ENCODE measurements at regions not wholly inside any gene's neighbourhood (a gene's known extent, or its start where the extent isn't known, plus 50 kb on each side); places are given as distances from the start of the nearest gene placed in this dataset.

DNA sequence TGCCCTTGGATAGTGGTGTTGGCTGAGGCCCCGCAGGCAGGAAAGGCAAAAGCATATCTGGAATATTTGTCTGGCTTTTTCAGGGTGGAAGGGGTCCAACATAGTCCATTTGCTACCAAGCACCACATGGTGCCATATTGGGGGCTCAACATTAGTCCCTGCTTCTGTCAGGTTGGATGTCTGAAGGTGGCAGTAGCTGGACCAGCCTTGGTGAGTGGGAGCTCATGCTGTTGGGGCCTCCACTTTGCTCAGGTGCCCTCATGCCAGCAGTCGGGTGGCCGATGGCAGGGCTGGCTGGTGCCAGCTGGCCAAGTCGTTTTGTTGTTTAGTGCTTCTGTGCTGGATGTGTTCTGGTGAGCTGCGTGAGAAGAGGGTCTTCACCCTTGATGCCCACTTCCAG, 135.3 kb downstream of the PAPOLA start:
- no peak for DNase-seq (ENCODE audit: low read depth in 2 of 3, low spot score in 1 of 3)

GRCh38 chr14:96638041-96638855, 136.1 kb downstream of the PAPOLA start:
- DNase-seq (ENCODE audit: low read depth in 2 of 3, low spot score in 1 of 3): no peak

GRCh38 chr14:96639550-96639949, 137.4 kb downstream of the PAPOLA start:
- DNase-seq (ENCODE audit: low read depth in 2 of 3, low spot score in 1 of 3): no peak

- no peak for DNase-seq (ENCODE audit: low read depth in 2 of 3, low spot score in 1 of 3)
These were observed 146.5 kb downstream of the PAPOLA start for GRCh38 chr14:96648506-96649326.

- no peak for DNase-seq (ENCODE audit: low read depth in 2 of 3, low spot score in 1 of 3)
These were observed 147.1 kb downstream of the PAPOLA start for GRCh38 chr14:96649327-96649601.

GRCh38 chr14:96653597-96653996, 143.6 kb upstream of the VRK1 start:
- no peak for DNase-seq (ENCODE audit: low read depth in 2 of 3, low spot score in 1 of 3)

DNA sequence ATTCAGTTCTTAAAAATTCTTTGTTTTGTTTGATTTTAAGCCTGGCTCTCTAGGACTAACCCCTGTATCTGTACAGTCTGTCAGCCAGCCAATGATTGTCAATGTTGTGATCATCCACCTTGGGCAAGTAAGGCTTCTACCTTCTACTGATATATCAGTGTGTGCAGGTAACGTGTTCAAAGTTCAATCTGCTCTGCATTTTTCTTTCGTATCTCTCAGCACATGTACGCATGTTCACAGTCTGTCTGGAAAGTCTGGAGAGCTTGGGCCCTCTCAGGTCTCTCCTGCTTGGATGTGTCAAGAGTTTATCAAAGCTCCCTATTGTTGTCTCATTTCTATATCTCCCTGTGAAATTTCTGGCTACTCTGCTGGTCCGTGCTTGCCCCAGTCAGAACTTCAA, 138.6 kb upstream of the VRK1 start:
- DNase-seq (ENCODE audit: low read depth in 2 of 3, low spot score in 1 of 3): no peak

DNA sequence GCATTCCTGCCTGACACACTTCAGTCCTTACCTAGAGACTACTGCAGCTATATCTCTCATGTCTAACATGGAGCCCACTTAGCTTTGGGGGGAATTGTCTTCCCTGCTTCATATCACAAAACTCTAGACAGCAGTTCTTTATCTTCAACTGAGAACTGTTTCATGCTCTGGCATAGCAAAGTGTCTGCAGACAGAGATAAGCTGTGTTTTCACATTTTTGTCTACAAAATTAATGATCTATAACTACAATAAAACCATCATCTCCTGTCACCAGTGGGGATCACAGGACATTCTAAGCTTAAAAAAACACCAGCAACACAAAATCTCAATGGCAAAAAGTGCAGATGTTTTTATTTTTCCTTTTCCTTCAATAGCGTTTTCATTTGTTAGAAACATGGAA, 137.1 kb upstream of the VRK1 start:
- no peak for DNase-seq (ENCODE audit: low read depth in 2 of 3, low spot score in 1 of 3)

GRCh38 chr14:96660667-96661066, 136.5 kb upstream of the VRK1 start:
- no peak for DNase-seq (ENCODE audit: low read depth in 2 of 3, low spot score in 1 of 3)

GRCh38 chr14:96661244-96661969, 135.8 kb upstream of the VRK1 start:
- no peak for DNase-seq (ENCODE audit: low read depth in 2 of 3, low spot score in 1 of 3)

GRCh38 chr14:96662116-96662970, 134.8 kb upstream of the VRK1 start:
- DNase-seq (ENCODE audit: low read depth in 2 of 3, low spot score in 1 of 3): no peak

DNA sequence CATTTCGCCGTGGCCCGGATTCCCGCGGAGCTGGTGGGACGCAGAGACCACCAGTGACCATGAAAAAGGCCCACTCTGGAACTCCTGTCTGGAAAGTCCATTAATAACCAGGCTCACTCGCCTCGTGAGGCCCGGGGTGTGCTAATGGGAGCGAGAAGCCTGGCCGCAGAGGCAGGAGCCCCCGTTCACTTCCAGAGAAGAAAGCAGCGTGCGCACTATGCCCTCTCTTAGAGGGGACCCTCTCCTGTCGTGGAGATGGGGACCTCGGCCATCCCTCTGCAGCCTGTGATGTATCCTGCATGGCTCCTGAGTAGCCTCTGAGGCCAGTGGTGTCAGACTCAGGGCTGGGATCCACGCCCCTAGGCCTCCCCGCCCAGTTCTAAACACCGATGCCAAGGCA, 134.1 kb upstream of the VRK1 start:
- no peak for DNase-seq (ENCODE audit: low read depth in 2 of 3, low spot score in 1 of 3)

DNA sequence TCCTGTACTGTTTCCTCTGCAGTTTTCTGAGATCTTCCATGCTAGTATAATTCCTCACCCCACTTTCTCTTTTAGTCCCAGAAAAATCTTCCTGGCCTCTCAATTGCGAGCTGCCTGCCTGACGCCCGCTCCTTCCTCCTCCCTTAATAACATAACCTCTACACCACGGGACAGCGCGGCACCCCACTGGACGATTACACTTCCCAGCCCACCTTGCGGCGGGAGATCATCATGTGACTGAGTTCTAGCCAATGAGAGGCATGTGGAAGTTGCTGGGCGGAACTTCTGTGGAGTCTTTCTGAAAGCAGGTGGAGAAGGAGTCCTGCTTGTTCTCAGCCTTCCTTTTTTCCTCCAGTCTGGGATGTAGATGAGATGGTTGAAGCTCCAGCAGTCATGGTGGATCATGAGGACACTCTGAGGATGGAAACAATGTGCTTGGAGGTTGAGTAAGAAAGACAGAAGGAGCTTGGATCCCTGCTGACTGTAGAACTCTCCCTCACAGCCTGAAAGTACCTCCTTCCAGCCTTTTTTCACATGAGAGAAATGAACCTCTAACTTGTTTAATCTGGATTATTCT, 133.6 kb upstream of the VRK1 start:
- DNase-seq (ENCODE audit: low read depth in 2 of 3, low spot score in 1 of 3): no peak

DNA sequence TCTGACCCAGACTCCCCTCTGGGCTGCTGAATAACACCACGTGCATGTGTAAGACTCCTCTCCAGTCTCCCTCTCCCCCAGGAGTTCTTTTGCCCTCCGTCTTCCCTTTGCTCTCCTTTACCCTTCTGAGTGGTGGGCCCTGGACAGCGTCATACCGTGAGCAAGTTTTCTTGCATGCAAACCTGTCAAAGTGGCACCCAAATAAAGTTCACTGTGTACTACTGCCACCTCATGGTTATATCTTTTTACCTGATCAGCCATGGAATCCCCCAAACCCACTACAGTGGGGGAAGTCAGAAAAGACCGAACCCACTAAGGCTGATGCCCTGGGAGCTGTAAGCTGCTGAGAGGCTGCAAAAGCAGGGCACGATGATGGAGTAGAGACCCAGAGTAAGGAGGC, 131.1 kb upstream of the VRK1 start:
- DNase-seq (ENCODE audit: low read depth in 2 of 3, low spot score in 1 of 3): no peak

GRCh38 chr14:96670391-96670790, 126.8 kb upstream of the VRK1 start:
- no peak for DNase-seq (ENCODE audit: low read depth in 2 of 3, low spot score in 1 of 3)

- no peak for DNase-seq (ENCODE audit: low read depth in 2 of 3, low spot score in 1 of 3)
These were observed 126.0 kb upstream of the VRK1 start for GRCh38 chr14:96671218-96671617.

GRCh38 chr14:96673706-96674105, 123.5 kb upstream of the VRK1 start:
- no peak for DNase-seq (ENCODE audit: low read depth in 2 of 3, low spot score in 1 of 3)

DNA sequence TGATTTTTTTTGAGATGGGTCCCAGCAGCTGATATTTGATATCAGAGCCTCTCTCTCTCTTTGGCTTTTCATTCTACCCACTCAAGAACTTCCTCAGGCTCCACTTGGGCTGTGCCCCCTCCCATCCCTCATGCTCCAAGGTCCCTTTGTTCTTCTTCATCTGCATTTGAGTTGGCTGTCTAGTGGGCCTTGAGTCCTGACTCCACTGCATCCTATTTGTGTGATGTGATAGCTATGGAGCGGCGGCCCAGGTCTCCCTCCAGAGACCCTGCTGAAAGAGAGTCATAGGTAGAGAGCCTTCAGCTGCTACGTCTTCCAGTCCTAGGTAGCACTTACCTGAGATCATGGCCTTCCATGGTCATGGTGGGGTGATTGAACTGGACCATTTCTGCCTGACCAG, 123.1 kb upstream of the VRK1 start:
- DNase-seq (ENCODE audit: low read depth in 2 of 3, low spot score in 1 of 3): no peak

DNA sequence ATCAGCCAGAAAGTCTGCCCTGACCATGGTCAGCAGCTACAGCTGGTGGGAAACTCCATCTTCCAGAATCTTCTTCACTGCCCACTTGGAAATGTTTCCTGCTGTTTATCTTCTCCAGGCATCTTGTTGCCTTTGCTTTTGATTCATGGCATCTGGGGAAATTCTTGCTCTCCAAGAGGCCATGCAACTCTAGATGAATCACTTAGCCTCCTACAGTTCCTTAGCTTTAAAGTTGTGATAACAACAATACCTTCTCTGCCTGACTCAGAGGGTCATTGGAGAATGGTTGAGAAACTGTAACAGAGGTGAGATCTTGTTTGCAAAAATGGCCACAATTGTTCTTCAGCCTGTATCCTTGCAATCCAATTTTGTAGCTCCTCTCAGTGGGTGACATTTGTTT, 121.0 kb upstream of the VRK1 start:
- no peak for DNase-seq (ENCODE audit: low read depth in 2 of 3, low spot score in 1 of 3)

GRCh38 chr14:96681829-96682228, 115.4 kb upstream of the VRK1 start:
- DNase-seq (ENCODE audit: low read depth in 2 of 3, low spot score in 1 of 3): no peak

DNA sequence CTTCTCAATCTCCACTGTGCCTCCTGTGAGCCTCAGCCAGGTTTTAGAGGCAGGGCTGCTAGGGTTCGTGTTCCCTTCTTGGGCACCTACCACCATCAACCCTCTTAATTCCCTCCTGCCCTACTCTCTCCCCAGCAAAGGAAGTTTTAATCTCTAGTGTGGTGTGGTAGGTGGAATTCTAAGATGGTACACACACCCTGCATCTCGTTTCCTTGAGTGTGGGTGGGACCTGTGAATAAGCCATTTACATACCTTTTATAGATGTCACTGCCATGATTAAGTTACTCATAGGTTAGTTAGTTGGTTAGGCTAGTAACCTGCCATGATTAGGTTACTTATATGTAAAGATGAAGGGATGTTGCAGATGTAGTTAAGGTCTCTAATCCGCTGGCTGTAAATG, 114.8 kb upstream of the VRK1 start:
- DNase-seq (ENCODE audit: low read depth in 2 of 3, low spot score in 1 of 3): no peak

Data from stimulated activated CD4-positive, alpha-beta T cell treated with anti-CD3 and anti-CD28 coated beads, Interleukin-12 subunit alpha, Interleukin-12 subunit beta, amount 100 ng/mL, for 48 hours (primary cell).